ENCODE measurements at regions not wholly inside any gene's neighbourhood (a gene's known extent, or its start where the extent isn't known, plus 50 kb on each side); places are given as distances from the start of the nearest gene placed in this dataset.

GRCh38 chr20:22878166-22878565 lies 156.9 kb upstream of the SSTR4 start:
- Histone ChIP-seq H3K9ac (ENCODE audit: low read depth in 1 of 2, low read length in 2 of 2) (no peak overlapping the region), H3K4me3 (ENCODE audit: low read depth in 1 of 3, low read length in 3 of 3) (no peak overlapping the region), H3K4me1 (ENCODE audit: control insufficient read depth in 4 of 4, insufficient read depth in 4 of 4, low read length in 3 of 4) (no peaks in the 10 kb centered on the region), H3K36me3 (ENCODE audit: control insufficient read depth in 4 of 4, insufficient read depth in 3 of 4, low read depth in 1 of 4, low read length in 3 of 4) (no peaks in the 10 kb centered on the region), H3K9me3 (ENCODE audit: control insufficient read depth in 4 of 4, low read length in 3 of 4) (no peaks in the 10 kb centered on the region), H3K27ac (ENCODE audit: low read depth in 1 of 2, low read length in 2 of 2) (no peak overlapping the region), H3K27me3 (ENCODE audit: control insufficient read depth in 4 of 4, insufficient read depth in 4 of 4, low read length in 3 of 4) (peaks cover 0 to 3% (median 0%) of the 10 kb centered on the region in 4 donors)
- WGBS: 70% methylated on average over 4 of the region's 4 CpGs
- TF ChIP-seq JUND (IDR thresholded peaks at IDR 0.05) (no peak), MAX (IDR thresholded peaks at IDR 0.05) (no peak), RAD21 (IDR thresholded peaks at IDR 0.05) (no peak), GABPA (IDR thresholded peaks at IDR 0.05 in 1 of 2, conservative IDR thresholded peaks at IDR 0.05 in 1 of 2) (no peak), TAF1 (conservative IDR thresholded peaks at IDR 0.05) (no peak), SP1 (IDR thresholded peaks at IDR 0.05) (no peak), FOXA1 (IDR thresholded peaks at IDR 0.05) (no peak), NR2F2 (IDR thresholded peaks at IDR 0.05) (no peak), RXRA (IDR thresholded peaks at IDR 0.05) (no peak), ZBTB33 (IDR thresholded peaks at IDR 0.05) (no peak), YY1 (IDR thresholded peaks at IDR 0.05) (no peak), REST (IDR thresholded peaks at IDR 0.05) (no peak), HNF4A (conservative IDR thresholded peaks at IDR 0.05) (no peak), EGR1 (IDR thresholded peaks at IDR 0.05; ENCODE audit: low read depth in 2 of 2) (no peak), CTCF (IDR thresholded peaks at IDR 0.05; ENCODE audit: low read depth, low read length, missing input control) (no peak)
- TF ChIP-seq, protein P1, sequence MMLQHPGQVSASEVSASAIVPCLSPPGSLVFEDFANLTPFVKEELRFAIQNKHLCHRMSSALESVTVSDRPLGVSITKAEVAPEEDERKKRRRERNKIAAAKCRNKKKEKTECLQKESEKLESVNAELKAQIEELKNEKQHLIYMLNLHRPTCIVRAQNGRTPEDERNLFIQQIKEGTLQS (IDR thresholded peaks at IDR 0.05): no peak
- no peak for DNase-seq (ENCODE audit: low spot score)

DNA sequence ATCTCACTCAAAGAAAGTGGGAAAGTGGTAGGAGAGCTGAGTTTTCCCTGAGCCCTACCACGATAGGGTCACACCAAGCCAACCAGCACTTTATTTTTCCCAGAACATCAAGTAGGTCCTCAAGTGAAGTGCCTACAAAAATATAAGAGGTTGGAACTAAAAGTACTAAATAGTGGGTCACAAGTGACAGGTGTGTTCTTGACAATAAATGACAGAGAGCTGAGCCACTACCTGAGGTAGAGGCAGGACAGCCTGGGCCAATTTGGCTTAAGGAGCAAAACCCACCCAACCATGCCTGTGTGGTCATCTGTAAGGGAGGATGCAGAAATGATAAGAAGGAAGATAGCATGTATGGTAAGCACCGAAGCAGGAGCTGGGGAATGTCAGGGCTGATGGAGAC lies 154.8 kb upstream of the SSTR4 start:
- Histone ChIP-seq H3K36me3 (ENCODE audit: control insufficient read depth in 4 of 4, insufficient read depth in 3 of 4, low read depth in 1 of 4, low read length in 3 of 4) (no peaks in the 10 kb centered on the region), H3K27ac (ENCODE audit: low read depth in 1 of 2, low read length in 2 of 2) (no peak overlapping the region), H3K9me3 (ENCODE audit: control insufficient read depth in 4 of 4, low read length in 3 of 4) (no peaks in the 10 kb centered on the region), H3K9ac (ENCODE audit: low read depth in 1 of 2, low read length in 2 of 2) (no peak overlapping the region), H3K27me3 (ENCODE audit: control insufficient read depth in 4 of 4, insufficient read depth in 4 of 4, low read length in 3 of 4) (peaks cover 0 to 3% (median 0%) of the 10 kb centered on the region in 4 donors), H3K4me3 (ENCODE audit: low read depth in 1 of 3, low read length in 3 of 3) (no peak overlapping the region), H3K4me1 (ENCODE audit: control insufficient read depth in 4 of 4, insufficient read depth in 4 of 4, low read length in 3 of 4) (no peaks in the 10 kb centered on the region)
- WGBS: 60% methylated on average over 2 of the region's 2 CpGs
- no peak for DNase-seq (ENCODE audit: low spot score)
- no peak for TF ChIP-seq FOXA1 (IDR thresholded peaks at IDR 0.05)
- no peak for TF ChIP-seq HNF4A (conservative IDR thresholded peaks at IDR 0.05)
- no peak for TF ChIP-seq NR2F2 (IDR thresholded peaks at IDR 0.05)
- TF ChIP-seq RAD21 (IDR thresholded peaks at IDR 0.05): no peak
- TF ChIP-seq MAX (IDR thresholded peaks at IDR 0.05): no peak
- TF ChIP-seq FOXA2 (IDR thresholded peaks at IDR 0.05): no peak
- no peak for TF ChIP-seq RXRA (IDR thresholded peaks at IDR 0.05)
- TF ChIP-seq TAF1 (conservative IDR thresholded peaks at IDR 0.05): no peak
- no peak for TF ChIP-seq GABPA (IDR thresholded peaks at IDR 0.05 in 1 of 2, conservative IDR thresholded peaks at IDR 0.05 in 1 of 2)
